ENCODE measurements at regions not wholly inside any gene's neighbourhood (a gene's known extent, or its start where the extent isn't known, plus 50 kb on each side); places are given as distances from the start of the nearest gene placed in this dataset.
"Not testable (repeated sequence)": the region's sequence is repeated elsewhere in the genome, so short reads cannot be mapped to it uniquely, and the experiment has no call there.

DNA sequence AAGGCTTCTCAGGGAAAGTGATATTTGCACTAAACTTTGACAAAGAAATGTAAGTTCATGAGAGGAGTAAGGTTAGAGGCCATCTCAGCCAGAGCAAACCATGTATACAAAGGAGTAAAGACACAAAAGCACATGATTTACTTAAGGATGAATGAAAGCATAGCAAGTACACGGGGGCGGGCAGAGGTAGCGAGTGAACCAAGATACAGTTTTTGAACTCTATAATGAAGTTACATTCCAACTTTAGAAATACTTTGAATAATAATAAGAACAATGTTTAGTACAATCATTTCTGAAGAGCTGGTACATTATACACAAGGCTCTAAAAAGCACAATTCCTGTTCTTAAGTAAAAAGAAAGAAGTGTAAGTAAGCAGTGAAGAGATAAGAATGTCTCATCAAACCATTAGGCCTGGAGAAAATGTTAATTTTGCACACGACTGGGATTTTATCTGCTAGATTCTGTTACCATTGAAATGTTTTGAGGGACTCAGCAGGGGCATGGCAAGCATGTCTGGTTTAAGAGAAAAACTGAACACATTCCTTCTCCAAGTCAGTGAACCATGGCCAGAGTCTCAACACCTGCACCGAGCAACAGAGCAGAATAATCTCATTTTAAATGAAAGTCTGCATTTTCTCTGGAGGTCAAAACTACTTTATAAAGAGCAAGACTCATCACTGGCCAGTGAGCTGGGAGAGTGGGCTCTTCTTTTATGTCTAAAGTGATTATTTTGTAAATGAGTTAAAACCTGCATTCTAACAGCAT lies 147.6 kb upstream of the TRPM3 start:
- H3K4me3 ChIP-seq: no peak overlapping the region
- TF ChIP-seq, protein P1, sequence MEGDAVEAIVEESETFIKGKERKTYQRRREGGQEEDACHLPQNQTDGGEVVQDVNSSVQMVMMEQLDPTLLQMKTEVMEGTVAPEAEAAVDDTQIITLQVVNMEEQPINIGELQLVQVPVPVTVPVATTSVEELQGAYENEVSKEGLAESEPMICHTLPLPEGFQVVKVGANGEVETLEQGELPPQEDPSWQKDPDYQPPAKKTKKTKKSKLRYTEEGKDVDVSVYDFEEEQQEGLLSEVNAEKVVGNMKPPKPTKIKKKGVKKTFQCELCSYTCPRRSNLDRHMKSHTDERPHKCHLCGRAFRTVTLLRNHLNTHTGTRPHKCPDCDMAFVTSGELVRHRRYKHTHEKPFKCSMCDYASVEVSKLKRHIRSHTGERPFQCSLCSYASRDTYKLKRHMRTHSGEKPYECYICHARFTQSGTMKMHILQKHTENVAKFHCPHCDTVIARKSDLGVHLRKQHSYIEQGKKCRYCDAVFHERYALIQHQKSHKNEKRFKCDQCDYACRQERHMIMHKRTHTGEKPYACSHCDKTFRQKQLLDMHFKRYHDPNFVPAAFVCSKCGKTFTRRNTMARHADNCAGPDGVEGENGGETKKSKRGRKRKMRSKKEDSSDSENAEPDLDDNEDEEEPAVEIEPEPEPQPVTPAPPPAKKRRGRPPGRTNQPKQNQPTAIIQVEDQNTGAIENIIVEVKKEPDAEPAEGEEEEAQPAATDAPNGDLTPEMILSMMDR (IDR thresholded peaks at IDR 0.05): no peak
- TF ChIP-seq POLR2A (IDR thresholded peaks at IDR 0.05): no peak
- H3K27ac ChIP-seq: no peak overlapping the region
- H3K4me1 ChIP-seq: no peaks in the 10 kb centered on the region
- no peaks in the 10 kb centered on the region for H3K36me3 ChIP-seq
- H3K27me3 ChIP-seq: no peaks in the 10 kb centered on the region
- no peaks in the 10 kb centered on the region for H3K9me3 ChIP-seq
- no peak for DNase-seq

DNA sequence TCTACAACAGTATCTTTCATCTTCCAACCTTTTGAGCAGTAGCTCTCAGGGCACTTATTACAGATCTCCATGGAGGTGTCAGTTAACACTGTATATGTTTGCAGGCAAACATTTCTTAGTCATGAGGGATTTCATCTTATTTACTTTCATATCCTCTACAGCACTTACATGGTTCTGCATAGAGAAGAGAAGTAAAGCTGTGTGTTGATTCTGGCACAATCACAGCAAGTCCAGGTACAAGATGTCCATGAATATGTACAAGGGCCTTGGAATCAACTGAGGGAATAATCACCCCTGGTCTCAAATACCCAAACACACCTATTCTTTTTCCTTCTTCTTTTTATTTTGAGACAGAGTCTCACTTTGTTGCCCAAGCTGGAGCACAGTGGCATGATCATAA lies 142.0 kb upstream of the TRPM3 start:
- Histone ChIP-seq H3K4me1 (no peaks in the 10 kb centered on the region), H3K4me3 (no peak overlapping the region), H3K27me3 (no peaks in the 10 kb centered on the region), H3K36me3 (no peaks in the 10 kb centered on the region), H3K9me3 (no peaks in the 10 kb centered on the region), H3K27ac (no peak overlapping the region)
- no peak for TF ChIP-seq POLR2A (IDR thresholded peaks at IDR 0.05)
- TF ChIP-seq, protein P1 (IDR thresholded peaks at IDR 0.05): no peak
- no peak for DNase-seq

DNA sequence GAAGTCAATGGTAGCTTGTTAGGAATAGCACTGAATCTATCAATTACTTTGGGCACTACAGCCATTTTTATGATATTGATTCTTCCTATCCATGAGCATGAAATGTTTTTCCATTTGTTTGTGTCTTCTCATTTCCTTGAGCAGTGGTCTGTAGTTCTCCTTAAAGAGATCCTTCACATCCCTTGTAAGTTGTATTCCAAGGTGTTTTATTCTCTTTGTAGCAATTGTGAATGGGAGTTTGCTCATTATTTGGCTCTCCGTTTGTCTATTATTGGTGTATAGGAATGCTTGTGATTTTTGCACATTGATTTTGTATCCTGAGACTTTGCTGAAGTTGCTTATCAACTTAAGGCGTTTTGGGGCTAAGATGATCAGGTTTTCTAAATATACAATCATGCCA lies 139.0 kb upstream of the TRPM3 start:
- not testable (repeated sequence) for H3K9me3 ChIP-seq, H3K4me3 ChIP-seq, DNase-seq, H3K27me3 ChIP-seq, H3K27ac ChIP-seq, H3K4me1 ChIP-seq, H3K36me3 ChIP-seq

DNA sequence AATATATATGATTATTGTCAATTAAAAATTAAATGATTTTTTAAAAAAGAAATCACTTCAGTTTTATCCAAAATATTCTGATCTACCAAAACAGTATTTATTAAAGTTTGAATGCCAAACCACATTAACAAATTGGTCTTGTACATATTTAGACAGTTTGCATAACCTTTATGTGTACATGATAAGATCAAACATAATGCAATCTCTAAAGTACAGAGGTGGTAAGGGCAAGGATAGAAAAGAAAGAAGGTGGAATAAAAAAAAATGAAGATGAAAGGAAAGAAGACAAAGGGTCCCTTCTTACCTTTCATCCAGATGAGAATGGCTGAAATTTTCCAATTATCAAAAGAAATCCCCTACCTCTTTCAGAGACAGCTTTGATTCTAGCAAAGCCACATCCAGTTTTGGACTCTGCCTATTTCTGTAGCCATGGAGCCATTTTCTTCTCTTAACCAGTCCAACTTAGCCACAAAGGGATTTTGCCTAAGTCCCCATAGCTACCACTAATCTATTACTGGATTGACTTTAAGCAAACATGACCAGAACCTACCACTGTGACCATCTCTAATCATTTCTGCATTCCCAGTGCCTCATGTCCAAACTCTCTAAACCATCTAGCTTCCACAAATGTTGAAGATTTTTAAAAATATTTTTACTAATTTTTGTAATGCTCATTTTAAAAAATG lies 133.3 kb upstream of the TRPM3 start:
- no peaks in the 10 kb centered on the region for H3K9me3 ChIP-seq
- no peak for DNase-seq

DNA sequence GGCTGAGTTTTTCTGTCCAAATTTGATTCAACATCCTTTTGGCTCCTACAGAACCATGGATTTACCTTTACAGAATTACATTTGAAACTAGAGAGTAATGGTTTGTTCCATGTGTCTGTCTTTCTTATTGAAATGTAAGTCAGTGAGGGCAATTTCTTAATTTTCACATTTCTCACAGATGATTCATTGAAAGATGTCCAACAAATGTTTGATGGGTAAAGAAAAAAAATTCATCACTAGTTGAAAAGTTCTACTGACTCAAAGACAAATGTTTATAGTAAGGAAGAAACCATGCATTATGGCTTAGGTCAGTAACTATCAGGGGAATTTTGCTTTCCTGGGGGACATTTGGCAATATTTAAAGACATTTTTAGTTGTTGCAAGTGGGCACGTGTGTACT lies 131.6 kb upstream of the TRPM3 start:
- no peaks in the 10 kb centered on the region for H3K9me3 ChIP-seq
- DNase-seq: no peak
- no peak overlapping the region for H3K4me3 ChIP-seq
- no peaks in the 10 kb centered on the region for H3K36me3 ChIP-seq
- no peaks in the 10 kb centered on the region for H3K4me1 ChIP-seq
- TF ChIP-seq, protein P1 (IDR thresholded peaks at IDR 0.05): no peak
- no peak for TF ChIP-seq POLR2A (IDR thresholded peaks at IDR 0.05)
- no peaks in the 10 kb centered on the region for H3K27me3 ChIP-seq
- H3K27ac ChIP-seq: no peak overlapping the region

More for the DNA sequence above, 133.3 kb upstream of the TRPM3 start:
- H3K4me1 ChIP-seq: no peaks in the 10 kb centered on the region
- H3K27ac ChIP-seq: no peak overlapping the region
- H3K36me3 ChIP-seq: no peaks in the 10 kb centered on the region
- no peaks in the 10 kb centered on the region for H3K27me3 ChIP-seq
- TF ChIP-seq, protein P1 (IDR thresholded peaks at IDR 0.05): no peak
- no peak for TF ChIP-seq POLR2A (IDR thresholded peaks at IDR 0.05)
- no peak overlapping the region for H3K4me3 ChIP-seq

DNA sequence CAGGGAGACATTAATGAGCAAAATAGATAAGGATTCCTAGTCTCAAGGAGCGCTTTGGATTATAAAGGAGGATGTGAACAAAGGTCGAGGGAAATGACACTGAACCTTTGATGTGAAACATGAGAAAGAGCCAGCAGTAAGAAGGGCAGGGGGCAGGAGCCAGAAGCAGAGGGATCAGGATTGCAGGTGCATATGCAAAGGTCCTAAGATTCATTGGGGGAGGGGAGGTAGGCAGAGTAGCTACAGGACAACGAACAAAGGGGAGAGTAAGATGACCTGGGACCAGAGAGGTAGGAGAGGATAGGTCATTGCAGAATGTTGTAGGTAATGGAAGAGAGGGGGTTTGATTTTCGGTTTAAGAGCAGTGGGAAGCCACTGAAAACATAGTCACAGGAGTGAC lies 129.2 kb upstream of the TRPM3 start:
- Histone ChIP-seq H3K4me1 (no peaks in the 10 kb centered on the region), H3K36me3 (no peaks in the 10 kb centered on the region), H3K27ac (no peak overlapping the region), H3K9me3 (no peaks in the 10 kb centered on the region), H3K4me3 (no peak overlapping the region), H3K27me3 (no peaks in the 10 kb centered on the region)
- TF ChIP-seq POLR2A (IDR thresholded peaks at IDR 0.05): no peak
- TF ChIP-seq, protein P1 (IDR thresholded peaks at IDR 0.05): no peak
- DNase-seq: no peak

Data from Peyer's patch (tissue), 4 donors.